ENCODE measurements at regions not wholly inside any gene's neighbourhood (a gene's known extent, or its start where the extent isn't known, plus 50 kb on each side); places are given as distances from the start of the nearest gene placed in this dataset.

DNA sequence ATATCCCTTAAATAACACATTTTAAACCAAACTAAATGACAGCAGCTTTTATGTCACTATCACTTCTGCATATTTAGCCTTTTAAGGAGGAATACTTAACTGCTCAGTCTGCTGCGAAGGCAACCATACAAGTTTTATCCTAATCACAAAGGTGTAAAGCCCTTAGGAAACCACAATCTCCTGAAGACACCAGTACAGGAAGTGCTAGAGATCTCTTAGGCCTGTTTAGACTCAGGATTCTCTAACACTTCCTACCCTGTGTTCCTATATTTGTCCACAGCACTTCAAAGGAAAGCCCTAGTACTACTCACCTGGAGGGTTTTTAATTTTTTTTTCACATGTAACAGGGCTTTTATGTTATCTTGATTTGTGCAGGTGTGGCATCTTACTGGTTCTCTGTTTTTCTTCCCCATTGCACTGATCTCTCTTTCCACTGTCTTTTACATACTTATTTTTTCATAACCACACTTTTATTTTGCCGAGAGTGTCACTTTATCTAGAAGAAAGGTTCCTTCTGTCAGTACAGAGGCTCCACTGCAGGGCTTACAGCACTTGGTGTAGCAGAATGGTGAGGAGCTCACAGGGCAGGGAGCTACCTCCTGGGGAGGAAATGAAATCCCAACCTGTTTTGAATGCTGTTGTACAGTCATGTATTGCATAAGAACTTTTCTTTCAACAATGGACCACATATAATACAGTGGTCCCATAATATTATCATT lies 1060.6 kb upstream of the ACO1 start:
- no peak for TF ChIP-seq POLR2A (IDR thresholded peaks at IDR 0.05; ENCODE audit: low read depth)
- TF ChIP-seq, protein P1, sequence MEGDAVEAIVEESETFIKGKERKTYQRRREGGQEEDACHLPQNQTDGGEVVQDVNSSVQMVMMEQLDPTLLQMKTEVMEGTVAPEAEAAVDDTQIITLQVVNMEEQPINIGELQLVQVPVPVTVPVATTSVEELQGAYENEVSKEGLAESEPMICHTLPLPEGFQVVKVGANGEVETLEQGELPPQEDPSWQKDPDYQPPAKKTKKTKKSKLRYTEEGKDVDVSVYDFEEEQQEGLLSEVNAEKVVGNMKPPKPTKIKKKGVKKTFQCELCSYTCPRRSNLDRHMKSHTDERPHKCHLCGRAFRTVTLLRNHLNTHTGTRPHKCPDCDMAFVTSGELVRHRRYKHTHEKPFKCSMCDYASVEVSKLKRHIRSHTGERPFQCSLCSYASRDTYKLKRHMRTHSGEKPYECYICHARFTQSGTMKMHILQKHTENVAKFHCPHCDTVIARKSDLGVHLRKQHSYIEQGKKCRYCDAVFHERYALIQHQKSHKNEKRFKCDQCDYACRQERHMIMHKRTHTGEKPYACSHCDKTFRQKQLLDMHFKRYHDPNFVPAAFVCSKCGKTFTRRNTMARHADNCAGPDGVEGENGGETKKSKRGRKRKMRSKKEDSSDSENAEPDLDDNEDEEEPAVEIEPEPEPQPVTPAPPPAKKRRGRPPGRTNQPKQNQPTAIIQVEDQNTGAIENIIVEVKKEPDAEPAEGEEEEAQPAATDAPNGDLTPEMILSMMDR (IDR thresholded peaks at IDR 0.05), result no peak

Data from esophagus muscularis mucosa (tissue), 3 donors.